WTC11 (cell line): ENCODE measurements at regions not wholly inside any gene's neighbourhood (a gene's known extent, or its start where the extent isn't known, plus 50 kb on each side); places are given as distances from the start of the nearest gene placed in this dataset.

ENCODE experiments used
- ATAC-seq: fragments of 200-7000 bp; cut with Tn5 transposase; 2 replicates; pipeline ENCODE4 v1.10.0; 2021; ENCODE audit warnings: mild to moderate bottlenecking, moderate library complexity
- CTCF ChIA-PET: fragments of 300-600 bp; sonication (Branson Sonifier 250); formaldehyde crosslinking; loops from one replicate; lab custom pipeline; 2021; ENCODE audit warnings: antibody characterized with exemption; lab: Charles Lee
- POLR2A ChIA-PET: fragments of 350-600 bp; sonication (Branson Sonifier 250); formaldehyde crosslinking; loops from one replicate; lab custom pipeline; 2021; ENCODE audit warnings: antibody characterized with exemption; lab: Charles Lee
- DNase-seq: peaks from one replicate; pipeline ENCODE4 v3.0.0; 2021; ENCODE audit warnings: low spot score
- H3K27ac Mint-ChIP-seq: 2 replicates; pipeline ENCODE4 v1.8.0; 2021; ENCODE audit warnings: mixed read lengths
- H3K27me3 Mint-ChIP-seq: 2 replicates; pipeline ENCODE4 v1.8.0; 2021; ENCODE audit warnings: low read depth, mild to moderate bottlenecking, moderate library complexity, mixed read lengths
- H3K36me3 Mint-ChIP-seq: 2 replicates; pipeline ENCODE4 v1.8.0; 2021; ENCODE audit warnings: mixed read lengths
- H3K4me1 Mint-ChIP-seq: 2 replicates; pipeline ENCODE4 v1.8.0; 2022; ENCODE audit warnings: mixed read lengths
- H3K4me3 Mint-ChIP-seq: 2 replicates; pipeline ENCODE4 v1.8.0; 2021; ENCODE audit warnings: mild to moderate bottlenecking, moderate library complexity, mixed read lengths
- H3K9me3 Mint-ChIP-seq: 2 replicates; pipeline ENCODE4 v1.8.0; 2021; ENCODE audit warnings: mixed read lengths
- CBFB ChIP-seq: sonication (generic); formaldehyde crosslinking; IDR thresholded peaks from 2 replicates; pipeline ENCODE4 v1.8.1; 2022; ENCODE audit warnings: mild to moderate bottlenecking, low read depth, missing genetic modification reagents
- CREB1 ChIP-seq: sonication (generic); formaldehyde crosslinking; IDR thresholded peaks from 2 replicates; pipeline ENCODE4 v1.8.0; 2023; ENCODE audit warnings: mild to moderate bottlenecking, missing genetic modification reagents
- CREM ChIP-seq: sonication (generic); formaldehyde crosslinking; IDR thresholded peaks from 2 replicates; pipeline ENCODE4 v1.8.1; 2022; ENCODE audit warnings: mild to moderate bottlenecking, missing genetic modification reagents, moderate library complexity
- ESRRA ChIP-seq: sonication (generic); formaldehyde crosslinking; IDR thresholded peaks from 2 replicates; pipeline ENCODE4 v1.8.1; 2022; ENCODE audit warnings: mild to moderate bottlenecking, missing genetic modification reagents, borderline replicate concordance
- FOXP1 ChIP-seq: sonication (generic); formaldehyde crosslinking; IDR thresholded peaks from 2 replicates; pipeline ENCODE4 v1.8.0; 2022; ENCODE audit warnings: missing genetic modification reagents, mild to moderate bottlenecking, moderate library complexity, borderline replicate concordance
- JAZF1 ChIP-seq: fragments of 250-450 bp; sonication (Bioruptor Pico); IDR thresholded peaks from 2 replicates; pipeline ENCODE4 v1.9.0; 2021; ENCODE audit warnings: moderate library complexity, mild to moderate bottlenecking, inconsistent platforms
- MXD4 ChIP-seq: fragments of 250-450 bp; sonication (Bioruptor Pico); IDR thresholded peaks from 2 replicates; pipeline ENCODE4 v1.8.0; 2021; ENCODE audit warnings: mild to moderate bottlenecking, moderate library complexity, borderline replicate concordance
- NR3C1 ChIP-seq: sonication (generic); formaldehyde crosslinking; conservative IDR thresholded peaks from 2 replicates; pipeline ENCODE4 v1.8.1; 2023; ENCODE audit warnings: low read depth, mild to moderate bottlenecking, missing genetic modification reagents
- RELA ChIP-seq: sonication (generic); formaldehyde crosslinking; IDR thresholded peaks from 2 replicates; pipeline ENCODE4 v1.8.1; 2022; ENCODE audit warnings: missing genetic modification reagents, mild to moderate bottlenecking, borderline replicate concordance
- RORB ChIP-seq: fragments of 250-450 bp; sonication (Bioruptor Pico); IDR thresholded peaks from 2 replicates; pipeline ENCODE4 v1.9.0; 2021; ENCODE audit warnings: mild to moderate bottlenecking
- SMAD4 ChIP-seq: sonication (generic); formaldehyde crosslinking; IDR thresholded peaks from 2 replicates; pipeline ENCODE4 v1.8.0; 2022; ENCODE audit warnings: mild to moderate bottlenecking, missing genetic modification reagents
- SP1 ChIP-seq: sonication (generic); formaldehyde crosslinking; conservative IDR thresholded peaks from 2 replicates; pipeline ENCODE4 v1.8.1; 2022; ENCODE audit warnings: missing genetic modification reagents
- ZNF317 ChIP-seq: sonication (generic); formaldehyde crosslinking; IDR thresholded peaks from 2 replicates; pipeline ENCODE4 v1.8.1; 2023; ENCODE audit warnings: low read depth, mild to moderate bottlenecking, moderate library complexity, missing genetic modification reagents, borderline replicate concordance
- ZNF423 ChIP-seq: fragments of 250-450 bp; sonication (Bioruptor Pico); IDR thresholded peaks from 2 replicates; pipeline ENCODE4 v2.1.2; 2022; ENCODE audit warnings: mild to moderate bottlenecking, moderate library complexity
- TF ChIP-seq, protein P1 (sequence below): sonication (generic); formaldehyde crosslinking; IDR thresholded peaks from 2 replicates; pipeline ENCODE4 v1.8.0; 2022; ENCODE audit warnings: mild to moderate bottlenecking, missing genetic modification reagents
- TF ChIP-seq, protein P2 (sequence below): sonication (generic); formaldehyde crosslinking; IDR thresholded peaks from 2 replicates; pipeline ENCODE4 v1.8.1; 2022; ENCODE audit warnings: low read depth, missing genetic modification reagents, borderline replicate concordance
- TF ChIP-seq, protein P3 (sequence below): sonication (generic); formaldehyde crosslinking; IDR thresholded peaks from 2 replicates; pipeline ENCODE4 v1.8.0; 2022; ENCODE audit warnings: mild to moderate bottlenecking, missing genetic modification reagents
- TF ChIP-seq, protein P4 (sequence below): fragments of 250-450 bp; sonication (Bioruptor Pico); IDR thresholded peaks from 2 replicates; pipeline ENCODE4 v1.9.0; 2021; ENCODE audit warnings: mild to moderate bottlenecking
- TF ChIP-seq, protein P5 (sequence below): sonication (generic); formaldehyde crosslinking; conservative IDR thresholded peaks from 2 replicates; pipeline ENCODE4 v1.8.1; 2023; ENCODE audit warnings: mild to moderate bottlenecking, low read depth, missing genetic modification reagents, moderate library complexity
- TF ChIP-seq, protein P6 (sequence below): fragments of 250-450 bp; sonication (Bioruptor Pico); IDR thresholded peaks from 2 replicates; pipeline ENCODE4 v2.1.2; 2022; ENCODE audit warnings: mild to moderate bottlenecking, moderate library complexity
- TF ChIP-seq, protein P7 (sequence below): sonication (generic); formaldehyde crosslinking; IDR thresholded peaks from 2 replicates; pipeline ENCODE4 v1.8.1; 2022; ENCODE audit warnings: low read depth, mild to moderate bottlenecking, moderate library complexity, missing genetic modification reagents, borderline replicate concordance
- TF ChIP-seq, protein P8 (sequence below): sonication (generic); formaldehyde crosslinking; IDR thresholded peaks from 2 replicates; pipeline ENCODE4 v1.8.1; 2023; ENCODE audit warnings: mild to moderate bottlenecking, missing genetic modification reagents, moderate library complexity
- TF ChIP-seq, protein P9 (sequence below): fragments of 250-450 bp; sonication (Bioruptor Pico); IDR thresholded peaks from 2 replicates; pipeline ENCODE4 v1.9.0; 2021; ENCODE audit warnings: mild to moderate bottlenecking

DNA sequence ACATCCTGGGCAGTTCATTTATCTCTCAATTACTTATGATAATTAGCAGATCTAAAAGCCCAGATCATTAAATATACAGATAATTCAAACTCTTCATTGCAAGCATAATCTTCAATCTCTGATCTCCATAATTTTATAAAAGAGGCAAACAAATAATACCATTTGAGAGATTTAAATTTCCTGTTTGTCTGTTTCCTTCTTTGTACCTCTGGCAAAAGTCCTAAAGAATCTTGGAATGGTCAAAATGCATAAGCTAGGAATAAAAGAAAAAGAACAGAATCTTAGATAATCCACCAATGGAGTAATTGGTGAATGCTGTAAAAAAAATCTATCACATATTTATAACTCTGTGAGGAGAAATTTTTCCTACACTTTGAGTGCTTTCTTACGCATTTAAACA, 1080.9 kb upstream of the ZEB2 start (continued):
- TF ChIP-seq, protein P1, sequence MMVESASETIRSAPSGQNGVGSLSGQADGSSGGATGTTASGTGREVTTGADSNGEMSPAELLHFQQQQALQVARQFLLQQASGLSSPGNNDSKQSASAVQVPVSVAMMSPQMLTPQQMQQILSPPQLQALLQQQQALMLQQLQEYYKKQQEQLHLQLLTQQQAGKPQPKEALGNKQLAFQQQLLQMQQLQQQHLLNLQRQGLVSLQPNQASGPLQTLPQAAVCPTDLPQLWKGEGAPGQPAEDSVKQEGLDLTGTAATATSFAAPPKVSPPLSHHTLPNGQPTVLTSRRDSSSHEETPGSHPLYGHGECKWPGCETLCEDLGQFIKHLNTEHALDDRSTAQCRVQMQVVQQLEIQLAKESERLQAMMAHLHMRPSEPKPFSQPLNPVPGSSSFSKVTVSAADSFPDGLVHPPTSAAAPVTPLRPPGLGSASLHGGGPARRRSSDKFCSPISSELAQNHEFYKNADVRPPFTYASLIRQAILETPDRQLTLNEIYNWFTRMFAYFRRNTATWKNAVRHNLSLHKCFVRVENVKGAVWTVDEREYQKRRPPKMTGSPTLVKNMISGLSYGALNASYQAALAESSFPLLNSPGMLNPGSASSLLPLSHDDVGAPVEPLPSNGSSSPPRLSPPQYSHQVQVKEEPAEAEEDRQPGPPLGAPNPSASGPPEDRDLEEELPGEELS (CRISPR knock-in tag) = no peak
- TF ChIP-seq ZNF317 (CRISPR knock-in tag) (no peak), JAZF1 (CRISPR knock-in tag) (no peak), MXD4 (CRISPR knock-in tag) (no peak), NR3C1 (CRISPR knock-in tag) (no peak), CBFB (CRISPR knock-in tag) (no peak), ESRRA (CRISPR knock-in tag) (no peak)
- TF ChIP-seq, protein P2, sequence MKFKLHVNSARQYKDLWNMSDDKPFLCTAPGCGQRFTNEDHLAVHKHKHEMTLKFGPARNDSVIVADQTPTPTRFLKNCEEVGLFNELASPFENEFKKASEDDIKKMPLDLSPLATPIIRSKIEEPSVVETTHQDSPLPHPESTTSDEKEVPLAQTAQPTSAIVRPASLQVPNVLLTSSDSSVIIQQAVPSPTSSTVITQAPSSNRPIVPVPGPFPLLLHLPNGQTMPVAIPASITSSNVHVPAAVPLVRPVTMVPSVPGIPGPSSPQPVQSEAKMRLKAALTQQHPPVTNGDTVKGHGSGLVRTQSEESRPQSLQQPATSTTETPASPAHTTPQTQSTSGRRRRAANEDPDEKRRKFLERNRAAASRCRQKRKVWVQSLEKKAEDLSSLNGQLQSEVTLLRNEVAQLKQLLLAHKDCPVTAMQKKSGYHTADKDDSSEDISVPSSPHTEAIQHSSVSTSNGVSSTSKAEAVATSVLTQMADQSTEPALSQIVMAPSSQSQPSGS (CRISPR knock-in tag) = no peak
- TF ChIP-seq, protein P3, sequence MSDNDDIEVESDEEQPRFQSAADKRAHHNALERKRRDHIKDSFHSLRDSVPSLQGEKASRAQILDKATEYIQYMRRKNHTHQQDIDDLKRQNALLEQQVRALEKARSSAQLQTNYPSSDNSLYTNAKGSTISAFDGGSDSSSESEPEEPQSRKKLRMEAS (CRISPR knock-in tag) = no peak
- TF ChIP-seq, protein P4, sequence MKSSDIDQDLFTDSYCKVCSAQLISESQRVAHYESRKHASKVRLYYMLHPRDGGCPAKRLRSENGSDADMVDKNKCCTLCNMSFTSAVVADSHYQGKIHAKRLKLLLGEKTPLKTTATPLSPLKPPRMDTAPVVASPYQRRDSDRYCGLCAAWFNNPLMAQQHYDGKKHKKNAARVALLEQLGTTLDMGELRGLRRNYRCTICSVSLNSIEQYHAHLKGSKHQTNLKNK (CRISPR knock-in tag) = no peak

DNA sequence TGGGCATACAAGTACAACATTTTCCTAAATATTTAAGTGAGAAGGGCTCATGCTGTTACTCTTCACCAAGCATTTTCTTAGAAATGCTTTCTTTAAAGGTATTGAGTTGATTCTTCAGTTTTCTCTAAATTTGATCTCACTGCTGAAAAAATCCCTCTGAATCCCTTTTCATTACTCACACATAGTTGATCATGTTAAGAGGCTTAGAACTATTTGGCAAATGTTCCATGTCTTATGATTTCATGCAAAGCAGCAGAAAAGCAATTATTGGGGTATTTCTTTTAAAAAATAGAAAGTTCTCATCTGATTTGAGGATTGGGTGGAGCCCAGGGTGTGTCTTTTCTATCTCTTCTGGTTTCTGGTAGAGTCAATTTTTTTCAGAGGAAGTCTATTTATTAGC, 1079.8 kb upstream of the ZEB2 start:
- Mint-ChIP-seq H3K36me3 (no peaks in the 10 kb centered on the region), H3K27ac (no peak overlapping the region), H3K4me1 (peaks cover 18% of the 10 kb centered on the region), H3K9me3 (peaks cover 5% of the 10 kb centered on the region), H3K4me3 (no peak overlapping the region), H3K27me3 (no peaks in the 10 kb centered on the region)
- CTCF ChIA-PET = no interaction called here
- DNase-seq (no peak), ATAC-seq (no peak)
- POLR2A ChIA-PET = no interaction called here
- TF ChIP-seq ZNF423 (CRISPR knock-in tag) (no peak), RELA (no peak), FOXP1 (CRISPR knock-in tag) (no peak), CREB1 (CRISPR knock-in tag) (no peak), SP1 (CRISPR knock-in tag) (no peak), SMAD4 (CRISPR knock-in tag) (no peak), CREM (CRISPR knock-in tag) (no peak), RORB (CRISPR knock-in tag) (no peak)
- TF ChIP-seq, protein P4 (CRISPR knock-in tag) = no peak
- TF ChIP-seq, protein P5, sequence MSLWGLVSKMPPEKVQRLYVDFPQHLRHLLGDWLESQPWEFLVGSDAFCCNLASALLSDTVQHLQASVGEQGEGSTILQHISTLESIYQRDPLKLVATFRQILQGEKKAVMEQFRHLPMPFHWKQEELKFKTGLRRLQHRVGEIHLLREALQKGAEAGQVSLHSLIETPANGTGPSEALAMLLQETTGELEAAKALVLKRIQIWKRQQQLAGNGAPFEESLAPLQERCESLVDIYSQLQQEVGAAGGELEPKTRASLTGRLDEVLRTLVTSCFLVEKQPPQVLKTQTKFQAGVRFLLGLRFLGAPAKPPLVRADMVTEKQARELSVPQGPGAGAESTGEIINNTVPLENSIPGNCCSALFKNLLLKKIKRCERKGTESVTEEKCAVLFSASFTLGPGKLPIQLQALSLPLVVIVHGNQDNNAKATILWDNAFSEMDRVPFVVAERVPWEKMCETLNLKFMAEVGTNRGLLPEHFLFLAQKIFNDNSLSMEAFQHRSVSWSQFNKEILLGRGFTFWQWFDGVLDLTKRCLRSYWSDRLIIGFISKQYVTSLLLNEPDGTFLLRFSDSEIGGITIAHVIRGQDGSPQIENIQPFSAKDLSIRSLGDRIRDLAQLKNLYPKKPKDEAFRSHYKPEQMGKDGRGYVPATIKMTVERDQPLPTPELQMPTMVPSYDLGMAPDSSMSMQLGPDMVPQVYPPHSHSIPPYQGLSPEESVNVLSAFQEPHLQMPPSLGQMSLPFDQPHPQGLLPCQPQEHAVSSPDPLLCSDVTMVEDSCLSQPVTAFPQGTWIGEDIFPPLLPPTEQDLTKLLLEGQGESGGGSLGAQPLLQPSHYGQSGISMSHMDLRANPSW (CRISPR knock-in tag) = no peak
- TF ChIP-seq, protein P6, sequence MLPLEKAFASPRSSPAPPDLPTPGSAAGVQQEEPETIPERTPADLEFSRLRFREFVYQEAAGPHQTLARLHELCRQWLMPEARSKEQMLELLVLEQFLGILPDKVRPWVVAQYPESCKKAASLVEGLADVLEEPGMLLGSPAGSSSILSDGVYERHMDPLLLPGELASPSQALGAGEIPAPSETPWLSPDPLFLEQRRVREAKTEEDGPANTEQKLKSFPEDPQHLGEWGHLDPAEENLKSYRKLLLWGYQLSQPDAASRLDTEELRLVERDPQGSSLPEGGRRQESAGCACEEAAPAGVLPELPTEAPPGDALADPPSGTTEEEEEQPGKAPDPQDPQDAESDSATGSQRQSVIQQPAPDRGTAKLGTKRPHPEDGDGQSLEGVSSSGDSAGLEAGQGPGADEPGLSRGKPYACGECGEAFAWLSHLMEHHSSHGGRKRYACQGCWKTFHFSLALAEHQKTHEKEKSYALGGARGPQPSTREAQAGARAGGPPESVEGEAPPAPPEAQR (CRISPR knock-in tag) = no peak
- TF ChIP-seq, protein P7, sequence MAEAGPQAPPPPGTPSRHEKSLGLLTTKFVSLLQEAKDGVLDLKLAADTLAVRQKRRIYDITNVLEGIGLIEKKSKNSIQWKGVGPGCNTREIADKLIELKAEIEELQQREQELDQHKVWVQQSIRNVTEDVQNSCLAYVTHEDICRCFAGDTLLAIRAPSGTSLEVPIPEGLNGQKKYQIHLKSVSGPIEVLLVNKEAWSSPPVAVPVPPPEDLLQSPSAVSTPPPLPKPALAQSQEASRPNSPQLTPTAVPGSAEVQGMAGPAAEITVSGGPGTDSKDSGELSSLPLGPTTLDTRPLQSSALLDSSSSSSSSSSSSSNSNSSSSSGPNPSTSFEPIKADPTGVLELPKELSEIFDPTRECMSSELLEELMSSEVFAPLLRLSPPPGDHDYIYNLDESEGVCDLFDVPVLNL (CRISPR knock-in tag) = no peak
- TF ChIP-seq, protein P8, sequence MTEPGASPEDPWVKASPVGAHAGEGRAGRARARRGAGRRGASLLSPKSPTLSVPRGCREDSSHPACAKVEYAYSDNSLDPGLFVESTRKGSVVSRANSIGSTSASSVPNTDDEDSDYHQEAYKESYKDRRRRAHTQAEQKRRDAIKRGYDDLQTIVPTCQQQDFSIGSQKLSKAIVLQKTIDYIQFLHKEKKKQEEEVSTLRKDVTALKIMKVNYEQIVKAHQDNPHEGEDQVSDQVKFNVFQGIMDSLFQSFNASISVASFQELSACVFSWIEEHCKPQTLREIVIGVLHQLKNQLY = no peak
- TF ChIP-seq, protein P9, sequence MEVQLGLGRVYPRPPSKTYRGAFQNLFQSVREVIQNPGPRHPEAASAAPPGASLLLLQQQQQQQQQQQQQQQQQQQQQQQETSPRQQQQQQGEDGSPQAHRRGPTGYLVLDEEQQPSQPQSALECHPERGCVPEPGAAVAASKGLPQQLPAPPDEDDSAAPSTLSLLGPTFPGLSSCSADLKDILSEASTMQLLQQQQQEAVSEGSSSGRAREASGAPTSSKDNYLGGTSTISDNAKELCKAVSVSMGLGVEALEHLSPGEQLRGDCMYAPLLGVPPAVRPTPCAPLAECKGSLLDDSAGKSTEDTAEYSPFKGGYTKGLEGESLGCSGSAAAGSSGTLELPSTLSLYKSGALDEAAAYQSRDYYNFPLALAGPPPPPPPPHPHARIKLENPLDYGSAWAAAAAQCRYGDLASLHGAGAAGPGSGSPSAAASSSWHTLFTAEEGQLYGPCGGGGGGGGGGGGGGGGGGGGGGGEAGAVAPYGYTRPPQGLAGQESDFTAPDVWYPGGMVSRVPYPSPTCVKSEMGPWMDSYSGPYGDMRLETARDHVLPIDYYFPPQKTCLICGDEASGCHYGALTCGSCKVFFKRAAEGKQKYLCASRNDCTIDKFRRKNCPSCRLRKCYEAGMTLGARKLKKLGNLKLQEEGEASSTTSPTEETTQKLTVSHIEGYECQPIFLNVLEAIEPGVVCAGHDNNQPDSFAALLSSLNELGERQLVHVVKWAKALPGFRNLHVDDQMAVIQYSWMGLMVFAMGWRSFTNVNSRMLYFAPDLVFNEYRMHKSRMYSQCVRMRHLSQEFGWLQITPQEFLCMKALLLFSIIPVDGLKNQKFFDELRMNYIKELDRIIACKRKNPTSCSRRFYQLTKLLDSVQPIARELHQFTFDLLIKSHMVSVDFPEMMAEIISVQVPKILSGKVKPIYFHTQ (CRISPR knock-in tag) = no peak
